ENCODE measurements at regions not wholly inside any gene's neighbourhood (a gene's known extent, or its start where the extent isn't known, plus 50 kb on each side); places are given as distances from the start of the nearest gene placed in this dataset.

GRCh38 chr7:34365611-34366010 is 292.4 kb upstream of the NPSR1 start:
- H3K4me3 ChIP-seq, result no peak overlapping the region
- H3K27ac ChIP-seq, result no peak overlapping the region
- TF ChIP-seq CTCF (IDR thresholded peaks at IDR 0.05), result no peak
- no peak for DNase-seq (ENCODE audit: low spot score)

- TF ChIP-seq CTCF (IDR thresholded peaks at IDR 0.05), result no peak
- H3K4me3 ChIP-seq, result no peak overlapping the region
- no peak overlapping the region for H3K27ac ChIP-seq
- DNase-seq (ENCODE audit: low spot score), result no peak
Measured at GRCh38 chr7:34371922-34372321, 286.1 kb upstream of the NPSR1 start.

- H3K4me3 ChIP-seq, result no peak overlapping the region
- no peak for DNase-seq (ENCODE audit: low spot score)
- no peak for TF ChIP-seq CTCF (IDR thresholded peaks at IDR 0.05)
Measured at GRCh38 chr7:34373940-34374339, 284.1 kb upstream of the NPSR1 start.

GRCh38 chr7:34382166-34382893 is 275.7 kb upstream of the NPSR1 start:
- Histone ChIP-seq H3K4me3 (no peak overlapping the region), H3K27ac (no peak overlapping the region)
- no peak for TF ChIP-seq CTCF (IDR thresholded peaks at IDR 0.05)
- no peak for DNase-seq (ENCODE audit: low spot score)

More at GRCh38 chr7:34373940-34374339, 284.1 kb upstream of the NPSR1 start:
- H3K27ac ChIP-seq, result no peak overlapping the region

GRCh38 chr7:34385384-34385783 is 272.6 kb upstream of the NPSR1 start:
- DNase-seq (ENCODE audit: low spot score), result no peak
- Histone ChIP-seq H3K4me3 (no peak overlapping the region), H3K27ac (no peak overlapping the region)
- no peak for TF ChIP-seq CTCF (IDR thresholded peaks at IDR 0.05)

GRCh38 chr7:34389332-34390078 is 268.5 kb upstream of the NPSR1 start:
- Histone ChIP-seq H3K4me3 (no peak overlapping the region), H3K27ac (no peak overlapping the region)
- no peak for DNase-seq (ENCODE audit: low spot score)
- TF ChIP-seq CTCF (IDR thresholded peaks at IDR 0.05), result no peak

- DNase-seq (ENCODE audit: low spot score), result no peak
- no peak for TF ChIP-seq CTCF (IDR thresholded peaks at IDR 0.05)
- H3K27ac ChIP-seq, result no peak overlapping the region
- H3K4me3 ChIP-seq, result no peak overlapping the region
Measured at GRCh38 chr7:34390103-34390502, 267.9 kb upstream of the NPSR1 start.
